NCI-H510A (cell line): ENCODE measurements at regions not wholly inside any gene's neighbourhood (a gene's known extent, or its start where the extent isn't known, plus 50 kb on each side); places are given as distances from the start of the nearest gene placed in this dataset.

Experiments
- DNase-seq: peaks from one replicate; lab custom pipeline; 2025; lab: John Stamatoyannopoulos, UW

- DNase-seq, result no peak
Measured at GRCh38 chr14:54129850-54130640, 173.4 kb upstream of the BMP4 start.

- no peak for DNase-seq
Measured at GRCh38 chr14:54132496-54132895, 175.9 kb upstream of the BMP4 start.

- no peak for DNase-seq
Measured at GRCh38 chr14:54133896-54134295, 177.3 kb upstream of the BMP4 start.

- no peak for DNase-seq
Measured at GRCh38 chr14:54135804-54136280, 179.2 kb upstream of the BMP4 start.

GRCh38 chr14:54136894-54137613, 180.4 kb upstream of the BMP4 start:
- DNase-seq, result no peak

GRCh38 chr14:54137614-54137961, 181.0 kb upstream of the BMP4 start:
- no peak for DNase-seq

GRCh38 chr14:54138024-54138353, 181.4 kb upstream of the BMP4 start:
- DNase-seq, result no peak

- no peak for DNase-seq
Measured at GRCh38 chr14:54138354-54139038, 181.9 kb upstream of the BMP4 start.

- no peak for DNase-seq
Measured at GRCh38 chr14:54140551-54140950, 183.9 kb upstream of the BMP4 start.

GRCh38 chr14:54146601-54147000, 190.0 kb upstream of the BMP4 start:
- DNase-seq, result no peak

- DNase-seq, result no peak
Measured at GRCh38 chr14:54147282-54147681, 190.7 kb upstream of the BMP4 start.

GRCh38 chr14:54147758-54148157, 191.1 kb upstream of the BMP4 start:
- no peak for DNase-seq

- DNase-seq, result no peak
Measured at GRCh38 chr14:54148251-54148650, 191.6 kb upstream of the BMP4 start.

- no peak for DNase-seq
Measured at GRCh38 chr14:54152351-54152750, 195.7 kb upstream of the BMP4 start.

- no peak for DNase-seq
Measured at GRCh38 chr14:54166049-54166950, 209.7 kb upstream of the BMP4 start.

- DNase-seq, result no peak
Measured at GRCh38 chr14:54168489-54168888, 211.9 kb upstream of the BMP4 start.

GRCh38 chr14:54169254-54169924, 212.8 kb upstream of the BMP4 start:
- no peak for DNase-seq

GRCh38 chr14:54170301-54170700, 213.7 kb upstream of the BMP4 start:
- no peak for DNase-seq

- DNase-seq, result no peak
Measured at GRCh38 chr14:54172114-54172513, 215.5 kb upstream of the BMP4 start.

- no peak for DNase-seq
Measured at GRCh38 chr14:54172562-54172961, 215.9 kb upstream of the BMP4 start.

GRCh38 chr14:54173802-54174201, 217.2 kb upstream of the BMP4 start:
- DNase-seq, result no peak
